OCI-LY7 (cell line): ENCODE measurements at regions not wholly inside any gene's neighbourhood (a gene's known extent, or its start where the extent isn't known, plus 50 kb on each side); places are given as distances from the start of the nearest gene placed in this dataset.

Experiments
- EZH2phosphoT487 ChIP-seq: fragments of 200-600 bp; sonication (generic); IDR thresholded peaks from 2 replicates; pipeline ENCODE4 v1.6.1; 2018; ENCODE audit warnings: low read depth, borderline replicate concordance, mild to moderate bottlenecking, mixed run types, antibody characterized with exemption, low read length, moderate library complexity, mixed read lengths
- TF ChIP-seq, protein P1 (sequence below): fragments of 200-600 bp; sonication (generic); conservative IDR thresholded peaks from 2 replicates; pipeline ENCODE4 v1.5.1; 2014; ENCODE audit warnings: mild to moderate bottlenecking, antibody characterized with exemption, low read length, moderate library complexity, mixed read lengths

DNA sequence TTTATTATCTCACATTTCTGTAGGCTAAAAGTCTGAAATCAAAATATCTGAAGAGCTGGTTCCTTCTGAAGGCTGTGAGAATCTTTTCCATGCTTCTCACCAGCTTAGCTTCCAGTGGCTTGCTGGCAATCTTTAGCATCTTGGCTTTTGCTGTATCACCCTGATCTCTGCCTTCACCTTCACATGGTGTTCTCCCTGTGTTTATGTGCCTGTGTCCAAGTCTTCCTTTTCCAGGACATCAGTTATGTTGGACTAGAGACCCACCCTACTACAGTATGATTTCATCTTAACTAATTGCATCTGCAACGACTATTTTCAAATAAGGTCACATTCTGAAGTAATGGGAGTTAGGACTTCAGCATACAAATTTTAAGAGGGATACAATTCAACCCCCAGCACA, 772.3 kb upstream of the ADAMTS5 start:
- TF ChIP-seq, protein P1, sequence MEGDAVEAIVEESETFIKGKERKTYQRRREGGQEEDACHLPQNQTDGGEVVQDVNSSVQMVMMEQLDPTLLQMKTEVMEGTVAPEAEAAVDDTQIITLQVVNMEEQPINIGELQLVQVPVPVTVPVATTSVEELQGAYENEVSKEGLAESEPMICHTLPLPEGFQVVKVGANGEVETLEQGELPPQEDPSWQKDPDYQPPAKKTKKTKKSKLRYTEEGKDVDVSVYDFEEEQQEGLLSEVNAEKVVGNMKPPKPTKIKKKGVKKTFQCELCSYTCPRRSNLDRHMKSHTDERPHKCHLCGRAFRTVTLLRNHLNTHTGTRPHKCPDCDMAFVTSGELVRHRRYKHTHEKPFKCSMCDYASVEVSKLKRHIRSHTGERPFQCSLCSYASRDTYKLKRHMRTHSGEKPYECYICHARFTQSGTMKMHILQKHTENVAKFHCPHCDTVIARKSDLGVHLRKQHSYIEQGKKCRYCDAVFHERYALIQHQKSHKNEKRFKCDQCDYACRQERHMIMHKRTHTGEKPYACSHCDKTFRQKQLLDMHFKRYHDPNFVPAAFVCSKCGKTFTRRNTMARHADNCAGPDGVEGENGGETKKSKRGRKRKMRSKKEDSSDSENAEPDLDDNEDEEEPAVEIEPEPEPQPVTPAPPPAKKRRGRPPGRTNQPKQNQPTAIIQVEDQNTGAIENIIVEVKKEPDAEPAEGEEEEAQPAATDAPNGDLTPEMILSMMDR: no peak
- no peak for TF ChIP-seq EZH2phosphoT487
